HG03432 (cell line): ENCODE measurements at regions not wholly inside any gene's neighbourhood (a gene's known extent, or its start where the extent isn't known, plus 50 kb on each side); places are given as distances from the start of the nearest gene placed in this dataset.

Experiments used
- ATAC-seq: cut with Tn5 transposase; IDR thresholded peaks from one replicate; pipeline ENCODE4 v1.9.1; 2021; ENCODE audit warnings: mild to moderate bottlenecking, moderate library complexity; ENCODE audit not compliant: unreplicated experiment

DNA sequence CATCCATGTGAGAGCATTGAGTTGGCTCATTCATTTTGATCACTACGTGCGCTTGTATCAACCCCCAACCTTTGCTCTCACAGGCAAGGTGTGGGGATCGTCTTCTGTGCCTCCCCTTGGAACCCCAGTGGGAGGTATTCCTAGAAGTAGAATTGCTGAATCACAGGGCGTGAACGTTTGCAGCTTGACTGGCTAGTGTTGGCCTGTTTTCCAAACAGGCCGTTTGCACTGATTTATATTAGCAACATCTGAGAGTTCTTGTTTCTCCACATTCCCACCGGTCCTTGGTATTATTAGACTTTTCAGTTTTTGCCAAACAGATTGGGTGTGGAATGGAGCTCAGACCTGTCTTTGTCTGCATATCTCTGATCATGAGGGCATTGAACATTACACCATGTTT is 288.6 kb upstream of the PWP1 start:
- ATAC-seq = no peak

DNA sequence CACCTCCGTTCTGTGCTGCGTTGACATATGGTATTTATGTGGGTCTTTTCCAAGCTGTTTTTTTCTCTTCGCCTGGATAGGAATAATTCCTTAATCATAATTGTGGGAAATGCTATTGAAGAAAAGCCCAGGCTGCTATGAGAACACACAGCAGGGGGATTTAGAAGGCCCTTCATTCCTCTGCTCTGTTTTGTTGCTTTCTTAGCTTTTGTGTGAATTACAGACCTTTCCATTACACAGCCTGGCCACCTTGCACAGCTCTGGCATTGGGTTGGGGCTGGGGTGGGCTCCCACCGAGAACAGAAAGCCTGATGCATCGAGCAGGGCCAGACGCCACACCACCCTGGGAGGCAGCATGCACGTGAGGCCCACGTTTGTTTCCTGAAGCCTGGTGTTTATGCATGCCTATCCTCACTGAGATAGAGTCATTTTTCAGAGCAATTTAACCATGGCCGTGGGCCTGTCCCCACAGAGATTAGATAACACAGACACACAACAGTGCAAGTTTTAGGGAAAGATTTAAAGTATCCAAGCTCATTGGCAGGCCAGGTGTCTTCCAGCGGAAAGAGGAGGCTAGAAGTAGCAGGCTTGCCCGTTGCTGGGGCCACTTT is 287.6 kb upstream of the PWP1 start:
- ATAC-seq = no peak

DNA sequence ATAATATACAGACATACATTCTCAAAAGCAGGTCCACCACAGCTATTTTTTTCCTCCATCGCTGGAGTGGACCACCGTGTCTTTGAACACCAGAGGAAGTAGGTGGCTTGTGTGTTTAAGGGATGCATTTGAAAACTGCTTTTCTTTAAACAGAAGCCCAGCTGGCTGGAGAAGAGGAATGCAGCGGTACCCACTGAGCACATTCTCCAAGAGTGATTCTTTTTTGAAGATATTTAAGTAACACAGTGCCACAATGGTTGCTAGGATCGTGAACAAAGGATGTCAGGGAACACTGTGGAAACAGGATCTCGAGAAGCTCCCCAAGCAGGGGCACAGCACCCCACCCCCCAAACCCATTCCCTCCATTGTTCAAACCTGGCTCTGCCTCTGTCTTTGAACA is 286.6 kb upstream of the PWP1 start:
- no peak for ATAC-seq

DNA sequence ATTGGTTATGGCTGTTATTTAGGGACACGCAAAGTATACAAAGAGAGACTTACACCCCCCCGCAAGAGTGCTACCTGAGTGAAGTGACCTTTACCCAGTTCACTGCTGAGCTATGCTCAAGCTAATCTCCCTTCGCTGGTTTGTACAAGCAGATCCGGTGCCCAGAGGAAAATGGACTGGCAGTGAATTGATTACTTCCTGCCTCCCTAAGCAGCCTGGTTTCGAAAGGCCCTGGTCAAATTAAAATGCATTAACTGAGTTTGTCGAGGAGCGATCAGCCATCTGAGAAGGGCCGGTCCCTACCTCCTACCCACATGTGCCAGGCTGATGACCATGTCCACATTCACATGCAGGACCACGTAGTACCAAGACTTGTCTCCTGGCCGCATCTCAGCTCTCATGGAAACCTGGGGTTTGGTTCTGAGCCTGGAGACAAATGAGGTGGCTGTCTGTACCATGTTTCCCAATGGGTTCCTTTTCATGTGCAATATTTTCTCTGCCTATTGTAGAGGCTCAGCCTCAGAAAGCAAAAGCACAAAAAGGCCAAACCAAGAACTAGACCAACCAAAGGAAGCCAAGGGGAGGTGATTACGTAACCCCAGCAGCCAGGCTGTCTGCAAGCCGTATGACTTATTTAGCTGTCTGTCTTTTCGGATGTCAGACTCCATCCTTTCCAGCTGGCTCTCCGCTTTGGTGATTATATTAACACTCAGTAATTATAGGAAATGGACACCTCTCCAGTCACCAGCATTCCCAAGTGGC is 284.7 kb upstream of the PWP1 start:
- no peak for ATAC-seq

DNA sequence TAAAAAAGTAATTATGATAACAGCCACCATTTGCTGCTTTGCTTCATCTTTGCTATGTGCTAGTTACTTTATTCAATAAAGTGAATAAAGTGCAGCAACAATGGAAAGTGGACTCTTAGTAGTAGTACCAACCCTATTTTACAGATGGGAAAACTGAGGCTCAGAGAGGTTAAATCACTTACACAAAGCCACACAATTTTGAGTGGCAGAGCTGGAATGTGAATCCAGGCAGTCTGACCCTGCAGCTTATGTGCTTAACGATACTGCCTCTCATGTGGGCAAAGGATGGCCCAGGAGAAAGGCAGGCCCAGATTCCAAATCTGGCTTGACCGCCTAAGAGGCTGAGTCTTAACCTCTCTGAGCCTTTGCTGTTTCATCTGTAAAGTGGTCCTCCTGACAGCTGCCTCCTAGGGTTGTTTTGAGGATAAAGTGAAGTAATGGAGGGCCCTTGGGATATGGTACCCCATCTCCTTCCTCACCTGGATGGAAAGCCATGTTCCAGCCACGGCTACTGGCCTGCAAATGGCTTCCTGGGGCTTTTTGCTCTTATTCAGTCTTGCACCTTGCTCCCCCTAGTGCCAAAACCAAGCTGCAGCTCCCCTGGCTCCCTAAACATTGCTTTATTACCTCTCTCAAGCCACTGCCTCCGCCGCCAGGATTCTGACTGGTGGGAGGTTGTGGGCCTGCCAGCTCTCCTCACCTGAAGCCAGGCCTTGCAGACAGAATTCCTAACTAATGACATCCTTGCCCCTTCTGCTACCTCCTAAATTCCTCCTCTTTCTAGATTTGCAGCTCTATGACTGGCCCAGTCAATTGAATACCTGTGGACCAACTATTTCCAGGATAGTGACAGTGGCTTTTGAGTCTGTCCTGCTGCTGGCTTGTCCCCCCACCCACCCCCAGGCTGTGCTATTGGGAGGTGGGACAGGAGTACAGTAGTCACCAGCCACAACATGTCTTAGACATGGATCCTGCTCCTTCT is 283.3 kb upstream of the PWP1 start:
- no peak for ATAC-seq

DNA sequence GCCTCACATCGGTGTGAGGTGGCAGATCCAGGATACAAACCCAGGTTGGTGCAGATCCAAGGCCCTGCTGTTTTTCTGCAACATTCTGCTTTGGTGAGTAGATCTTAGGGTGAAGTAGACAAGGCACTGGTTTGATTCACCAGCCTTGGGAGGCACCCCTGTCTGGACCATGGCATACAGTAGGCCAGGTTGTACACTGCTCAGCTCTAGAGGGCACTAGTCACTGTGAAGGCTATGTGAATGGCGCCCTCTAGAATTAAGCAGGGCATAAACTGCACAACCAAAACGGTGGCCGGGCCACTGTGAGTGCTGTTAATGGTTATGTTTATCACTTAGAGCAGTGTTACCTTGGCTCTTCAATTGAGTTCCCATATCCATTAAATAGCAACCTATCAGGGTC is 280.6 kb upstream of the PWP1 start:
- no peak for ATAC-seq

DNA sequence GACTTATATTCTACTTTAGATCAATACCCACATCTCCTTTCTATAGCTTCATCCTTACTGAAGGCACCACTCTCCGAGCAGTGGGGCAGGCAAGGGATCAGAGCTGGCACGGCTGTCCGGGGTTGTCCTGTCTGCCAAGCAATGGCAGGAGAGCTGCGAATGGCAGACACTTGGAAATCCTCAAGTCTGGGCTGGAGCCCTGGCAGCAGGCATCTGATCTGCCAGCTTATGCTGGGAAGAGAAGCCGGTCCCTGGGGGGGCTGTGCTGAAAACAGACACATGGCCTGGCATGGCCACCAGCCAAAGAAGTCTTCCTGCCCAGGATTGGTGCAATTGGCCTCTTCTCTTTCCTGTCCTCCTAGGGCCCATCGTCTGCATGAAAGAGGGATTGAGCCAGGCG is 280.2 kb upstream of the PWP1 start:
- no peak for ATAC-seq

DNA sequence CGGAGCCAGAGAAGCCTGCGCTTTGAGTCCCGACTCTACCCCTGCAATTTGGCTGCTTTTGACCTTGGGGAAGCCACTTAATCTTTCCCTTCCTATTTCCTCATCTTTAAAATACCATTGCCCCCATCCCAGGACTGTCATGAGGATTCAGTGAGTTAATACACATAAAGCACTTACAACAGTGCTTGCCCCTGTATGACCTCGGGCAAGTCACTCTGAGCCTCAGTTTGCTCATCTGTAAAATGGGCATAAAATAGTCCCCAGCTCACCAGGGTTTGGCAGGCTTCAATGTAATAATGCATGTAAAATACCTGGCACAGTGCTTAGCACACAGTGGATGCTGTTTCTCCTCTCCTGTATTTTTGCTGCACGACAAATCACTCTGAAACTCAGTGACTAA is 278.7 kb upstream of the PWP1 start:
- ATAC-seq = no peak

DNA sequence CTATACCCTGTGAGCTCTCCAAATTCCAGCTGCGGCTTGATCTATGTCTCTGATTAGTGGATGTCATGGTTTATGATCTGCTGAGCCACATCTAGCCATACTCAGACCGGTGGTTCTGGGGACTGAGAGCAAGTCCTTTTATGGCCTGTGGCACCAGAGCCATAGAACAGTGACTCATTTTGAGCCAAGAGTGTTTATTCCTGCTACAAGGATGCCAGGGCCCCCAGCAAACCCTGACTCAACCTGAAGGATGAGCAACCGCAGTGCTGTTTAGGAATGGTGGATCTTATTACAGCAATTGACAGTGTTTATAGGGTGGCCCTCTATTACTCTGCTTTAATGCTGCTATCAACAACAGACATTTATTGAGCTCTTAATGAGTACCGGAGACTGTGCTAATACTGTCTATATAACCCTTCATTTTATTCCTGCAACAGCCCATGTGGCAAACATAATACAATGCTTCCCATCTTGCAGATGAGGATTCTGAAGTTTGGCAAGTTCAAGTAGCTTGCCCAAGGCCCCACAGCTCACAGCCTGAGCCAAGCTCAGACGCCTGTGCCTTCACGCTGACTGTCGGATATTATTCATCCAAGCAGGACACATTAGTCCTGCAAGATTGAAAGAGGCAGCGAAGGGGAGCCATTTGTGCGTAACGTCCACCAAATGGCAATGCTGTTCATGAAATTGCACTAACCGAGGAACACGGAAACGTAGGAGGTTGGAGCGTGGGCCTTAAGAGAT is 273.6 kb upstream of the PWP1 start:
- no peak for ATAC-seq

DNA sequence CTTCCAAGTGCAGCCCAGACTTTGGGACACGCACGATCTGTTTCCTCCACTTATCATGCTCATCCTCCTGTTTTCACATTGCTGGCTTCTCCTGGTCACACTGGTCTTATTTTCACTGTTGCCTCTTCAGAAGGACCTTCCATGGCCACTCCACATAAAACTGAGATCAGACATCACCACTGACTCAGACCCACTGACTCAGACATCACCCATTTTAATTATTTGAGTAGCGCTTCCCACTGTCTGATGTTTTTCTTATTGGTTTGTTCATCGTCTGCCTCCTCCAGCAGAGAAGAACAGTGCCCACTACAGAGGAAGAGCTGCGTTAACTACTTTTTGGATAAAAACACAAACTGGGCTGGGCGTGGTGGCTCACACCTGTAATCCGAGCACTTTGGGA is 270.5 kb upstream of the PWP1 start:
- no peak for ATAC-seq

DNA sequence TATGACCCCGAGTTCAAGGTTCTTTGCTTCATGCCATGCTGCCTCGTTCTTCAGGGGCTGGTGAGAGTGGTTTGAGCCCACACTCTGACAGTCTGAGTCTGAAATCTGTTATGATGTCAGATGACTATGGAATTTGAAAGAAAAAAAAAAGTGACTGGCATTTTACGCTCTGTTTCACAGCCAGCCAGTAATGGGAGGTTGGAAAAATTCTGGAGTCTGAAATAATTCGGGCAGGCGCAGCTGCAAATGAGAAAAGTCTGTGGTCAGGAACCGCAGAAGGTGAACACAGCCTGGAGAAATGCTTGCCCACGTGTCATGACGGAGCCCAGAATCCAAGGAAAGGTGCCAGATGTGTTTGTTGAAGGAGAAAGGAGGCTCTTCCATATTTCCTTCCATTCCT is 269.8 kb upstream of the PWP1 start:
- no peak for ATAC-seq

DNA sequence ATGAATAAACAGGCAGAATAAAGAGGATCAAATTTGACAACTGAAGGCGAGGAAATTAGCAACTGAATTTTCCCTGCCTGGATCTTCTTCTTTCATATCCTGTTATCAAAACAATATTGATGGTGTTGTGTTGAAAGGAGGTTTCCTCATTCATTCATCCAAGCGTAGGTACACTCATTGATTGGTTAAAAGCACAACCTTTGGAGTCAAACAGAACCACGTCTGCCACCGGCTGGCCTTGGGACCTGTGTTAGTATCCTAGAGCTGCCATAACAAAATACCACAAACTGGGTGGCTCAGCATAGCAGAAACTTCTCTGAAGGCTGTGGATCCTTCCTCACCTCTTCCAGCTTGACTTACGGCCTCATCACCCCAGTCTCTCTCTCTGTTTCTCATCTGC is 268.6 kb upstream of the PWP1 start:
- ATAC-seq = no peak

DNA sequence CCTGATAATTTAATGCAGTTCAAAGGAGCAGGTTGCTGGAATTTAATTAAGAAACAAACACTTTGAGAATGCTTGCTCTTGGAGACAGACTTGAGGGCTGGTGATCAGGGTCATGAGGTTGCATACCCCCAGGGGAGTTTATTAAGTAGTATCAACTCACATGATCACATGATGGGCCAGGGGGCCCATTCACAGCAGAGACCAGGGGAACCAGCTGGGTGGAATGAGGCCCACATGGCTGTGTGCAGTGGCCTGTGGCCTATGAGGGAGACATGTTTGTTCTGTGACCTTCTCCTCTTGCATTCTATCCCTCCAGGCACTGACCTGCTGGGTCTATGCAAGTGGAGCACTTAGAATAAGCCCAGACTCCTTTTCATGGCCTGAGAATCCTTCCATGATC is 266.6 kb upstream of the PWP1 start:
- no peak for ATAC-seq

DNA sequence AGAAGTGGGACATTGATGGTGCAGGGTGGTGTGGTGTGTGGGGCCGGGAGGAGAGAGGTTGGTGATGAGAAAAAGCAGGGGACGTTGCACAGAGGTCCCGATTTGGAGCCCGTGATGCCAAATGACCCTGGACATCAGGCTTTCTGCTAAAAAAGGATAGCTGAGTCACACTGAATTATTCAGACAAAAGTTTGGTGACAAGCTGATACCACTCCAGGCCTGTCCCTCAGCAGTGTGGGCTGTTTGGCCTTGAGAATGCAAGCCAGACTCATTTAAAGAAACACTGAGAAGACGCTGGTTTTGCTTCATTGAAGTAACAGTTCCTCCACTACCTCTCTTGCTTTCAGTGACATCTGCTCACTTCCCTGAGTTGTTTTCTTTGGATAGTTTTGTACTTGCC is 262.1 kb upstream of the PWP1 start:
- ATAC-seq = no peak

DNA sequence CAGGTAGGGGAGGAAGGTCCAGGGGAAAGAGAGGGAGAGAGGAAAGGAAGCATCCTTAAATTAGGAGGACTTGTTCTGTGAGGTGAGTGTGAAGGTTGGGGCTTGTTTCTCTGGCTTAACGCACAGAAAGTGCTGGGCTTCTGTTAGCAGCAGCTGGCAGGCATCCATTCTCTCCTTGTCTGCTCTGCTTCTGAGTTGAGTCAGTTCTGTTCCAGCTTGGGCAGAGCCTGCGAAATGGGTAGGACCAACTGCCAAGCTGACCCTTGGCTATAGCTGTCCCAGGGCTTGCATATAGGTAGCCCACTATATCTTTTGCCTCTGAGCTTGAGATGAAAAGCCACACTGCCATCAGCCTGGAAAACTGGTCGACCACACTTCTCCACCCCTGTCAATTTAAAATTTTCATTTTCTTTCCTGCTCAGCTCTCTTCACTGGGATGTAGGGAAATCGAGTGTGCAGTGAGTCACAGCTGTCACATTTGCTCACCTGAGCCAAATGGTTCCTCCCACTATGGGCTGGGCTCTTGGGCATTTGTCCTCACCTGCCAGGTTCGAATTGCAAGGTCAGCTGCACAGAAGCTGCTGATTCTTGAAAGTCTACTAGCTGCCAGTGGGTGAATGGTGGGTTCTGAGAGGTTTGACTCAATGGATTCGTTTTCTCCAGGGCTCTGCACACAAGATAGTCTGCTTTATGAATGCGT is 256.4 kb upstream of the PWP1 start:
- no peak for ATAC-seq

DNA sequence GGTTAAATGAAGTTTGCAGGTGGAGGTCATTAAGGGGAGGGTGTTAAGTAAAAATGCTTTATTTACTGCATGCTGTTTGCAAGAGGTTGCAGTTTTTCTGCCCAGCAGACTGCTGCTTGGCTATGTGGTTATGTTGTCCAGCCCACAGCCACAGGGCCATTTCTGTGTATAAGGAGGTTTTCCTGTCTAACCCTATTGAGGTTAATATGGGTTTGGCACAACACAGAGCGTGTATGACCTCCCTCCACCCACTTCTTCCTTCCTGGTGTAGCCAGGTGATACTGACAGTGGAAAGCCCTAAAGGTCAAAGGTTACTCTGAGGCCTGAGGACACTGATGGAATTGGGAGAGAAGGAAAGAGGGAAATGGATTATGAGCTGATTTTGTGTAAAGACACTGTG is 253.7 kb upstream of the PWP1 start:
- ATAC-seq = no peak

DNA sequence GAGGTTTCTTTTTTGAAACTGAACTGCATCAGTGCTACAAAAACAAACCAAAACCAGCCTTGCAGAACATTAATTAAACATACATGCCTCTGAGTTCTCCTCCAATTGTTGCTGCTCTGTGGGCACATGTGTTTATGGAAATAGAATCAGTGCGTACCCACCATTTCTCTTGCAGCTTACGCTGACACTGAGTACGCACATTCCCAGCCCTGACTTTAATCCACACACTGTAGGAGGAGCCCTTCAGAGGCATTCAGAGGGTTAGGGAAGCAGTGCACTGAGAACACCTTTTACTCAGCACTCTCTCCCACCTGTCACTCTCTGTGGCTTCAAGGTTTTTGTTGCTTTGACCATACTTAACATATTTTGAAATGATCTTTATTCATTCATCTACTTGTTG is 250.5 kb upstream of the PWP1 start:
- no peak for ATAC-seq

DNA sequence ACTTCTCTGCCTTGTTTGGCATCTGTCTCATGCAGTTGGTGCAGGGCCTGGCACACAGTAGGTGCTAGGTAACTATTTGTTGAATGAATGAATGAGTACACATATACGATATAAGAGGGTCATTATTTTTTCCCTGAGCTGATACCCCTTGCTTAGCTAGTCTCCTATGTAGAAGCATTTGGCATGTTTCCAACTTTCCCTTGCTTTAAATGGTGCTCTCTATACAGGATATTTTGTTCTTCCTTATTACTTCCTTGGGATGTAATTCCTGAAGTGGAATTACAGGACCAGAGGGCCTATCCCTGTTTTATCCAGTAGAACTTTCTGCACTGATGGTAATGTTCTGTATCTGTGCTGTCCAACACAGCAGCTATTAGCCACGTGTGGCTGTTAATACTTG is 250.1 kb upstream of the PWP1 start:
- no peak for ATAC-seq

DNA sequence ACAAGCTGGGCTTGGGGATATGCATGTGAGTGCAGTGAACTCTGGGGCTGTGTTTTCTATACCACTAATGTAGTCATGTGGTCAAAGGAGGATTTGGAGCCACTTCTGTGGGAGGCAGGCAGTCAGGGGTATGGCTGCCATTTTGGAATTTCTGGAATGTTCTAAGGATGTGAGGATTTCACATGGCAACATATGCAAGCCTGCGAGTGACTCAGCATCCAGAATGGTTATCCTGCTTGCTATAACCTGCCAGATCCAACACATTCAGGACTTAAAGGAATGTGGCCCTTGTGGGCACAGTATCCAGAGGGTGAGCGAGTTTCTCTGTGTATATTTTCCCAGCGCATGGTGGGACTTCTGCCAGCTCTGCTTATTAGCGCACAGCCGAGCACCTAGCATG is 249.2 kb upstream of the PWP1 start:
- no peak for ATAC-seq

DNA sequence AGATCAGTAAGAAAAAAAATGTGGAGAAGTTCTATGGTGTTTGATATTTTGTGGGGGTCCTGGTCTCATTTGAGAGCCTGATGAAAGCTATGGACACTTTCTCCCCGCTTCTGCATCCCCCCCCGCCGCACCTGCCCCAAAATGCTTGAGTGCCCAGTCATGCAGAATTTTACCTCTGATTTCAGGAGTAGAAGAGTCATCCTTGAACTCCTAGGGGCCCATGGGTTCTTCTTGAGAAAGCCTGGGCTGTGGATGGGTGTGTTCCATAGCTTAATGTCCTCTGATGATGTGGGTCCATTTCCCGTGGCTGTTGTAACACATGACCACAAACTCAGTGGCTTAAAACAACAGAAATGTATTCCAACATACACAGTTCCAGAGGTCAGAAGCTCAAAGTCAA is 248.8 kb upstream of the PWP1 start:
- ATAC-seq = no peak

DNA sequence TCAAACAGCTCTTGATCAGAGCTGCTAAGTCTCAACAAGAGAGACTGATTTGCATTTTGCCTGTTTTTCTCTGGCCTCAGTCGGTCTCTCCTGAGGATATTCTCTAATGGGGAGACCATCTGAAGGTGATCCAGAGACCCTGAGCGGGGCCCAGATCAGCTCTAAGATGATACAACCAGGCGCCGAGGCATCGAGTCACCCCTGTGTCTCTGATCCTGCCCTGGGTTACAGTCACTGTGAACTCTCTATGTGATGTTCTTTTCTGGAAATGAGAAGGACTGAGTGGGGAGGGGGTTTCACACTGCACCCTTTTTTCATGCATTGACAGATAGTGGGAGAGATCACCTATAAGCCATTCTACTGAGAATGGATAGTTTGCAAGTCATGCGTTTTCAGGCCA is 247.6 kb upstream of the PWP1 start:
- no peak for ATAC-seq
